ENCODE measurements at regions not wholly inside any gene's neighbourhood (a gene's known extent, or its start where the extent isn't known, plus 50 kb on each side); places are given as distances from the start of the nearest gene placed in this dataset.

- no peak overlapping the region for H3K27ac ChIP-seq (replicated peaks)
- no peak for DNase-seq (ENCODE audit: low read depth in 1 of 2, low spot score in 1 of 2)
- no peak overlapping the region for H3K4me3 ChIP-seq (replicated peaks; ENCODE audit: insufficient read depth, low read length)
- TF ChIP-seq SPI1 (IDR thresholded peaks at IDR 0.05; ENCODE audit: borderline replicate concordance, low read depth), result no peak
- TF ChIP-seq CTCF (IDR thresholded peaks at IDR 0.05; ENCODE audit: insufficient read depth, low read length), result no peak
- TF ChIP-seq POLR2AphosphoS5 (IDR thresholded peaks at IDR 0.05; ENCODE audit: low read depth), result no peak
- TF ChIP-seq REST (IDR thresholded peaks at IDR 0.05; ENCODE audit: insufficient replicate concordance, low read depth), result no peak
- no peak for TF ChIP-seq GABPA (IDR thresholded peaks at IDR 0.05; ENCODE audit: low read depth)
- H3K27me3 ChIP-seq (ENCODE audit: insufficient read depth, poor library complexity, severe bottlenecking), result no peaks in the 10 kb centered on the region
Observed at GRCh38 chr15:88400591-88401250, 66.5 kb downstream of the MRPL46 start.

- TF ChIP-seq REST (IDR thresholded peaks at IDR 0.05; ENCODE audit: insufficient replicate concordance, low read depth) (no peak), GABPA (IDR thresholded peaks at IDR 0.05; ENCODE audit: low read depth) (no peak), SPI1 (IDR thresholded peaks at IDR 0.05; ENCODE audit: borderline replicate concordance, low read depth) (no peak), CTCF (IDR thresholded peaks at IDR 0.05; ENCODE audit: insufficient read depth, low read length) (no peak), POLR2AphosphoS5 (IDR thresholded peaks at IDR 0.05; ENCODE audit: low read depth) (no peak)
- no peak overlapping the region for H3K27ac ChIP-seq (replicated peaks)
- no peak for DNase-seq (ENCODE audit: low read depth in 1 of 2, low spot score in 1 of 2)
- H3K27me3 ChIP-seq (ENCODE audit: insufficient read depth, poor library complexity, severe bottlenecking), result no peaks in the 10 kb centered on the region
- H3K4me3 ChIP-seq (replicated peaks; ENCODE audit: insufficient read depth, low read length), result no peak overlapping the region
Observed at GRCh38 chr15:88400084-88400483, 67.1 kb downstream of the MRPL46 start.

- Histone ChIP-seq H3K4me3 (replicated peaks; ENCODE audit: insufficient read depth, low read length) (no peak overlapping the region), H3K27me3 (ENCODE audit: insufficient read depth, poor library complexity, severe bottlenecking) (no peaks in the 10 kb centered on the region), H3K27ac (replicated peaks) (no peak overlapping the region)
- TF ChIP-seq CTCF (IDR thresholded peaks at IDR 0.05; ENCODE audit: insufficient read depth, low read length) (no peak), SPI1 (IDR thresholded peaks at IDR 0.05; ENCODE audit: borderline replicate concordance, low read depth) (no peak), POLR2AphosphoS5 (IDR thresholded peaks at IDR 0.05; ENCODE audit: low read depth) (no peak)
- DNase-seq (ENCODE audit: low read depth in 1 of 2, low spot score in 1 of 2), result no peak
Observed at GRCh38 chr15:88399021-88399685, 68.0 kb downstream of the MRPL46 start.

Data from HL-60 (cell line).